Esophagus squamous epithelium (tissue), 5 donors: ENCODE measurements at regions not wholly inside any gene's neighbourhood (a gene's known extent, or its start where the extent isn't known, plus 50 kb on each side); places are given as distances from the start of the nearest gene placed in this dataset.
"Not testable (repeated sequence)": the region's sequence is repeated elsewhere in the genome, so short reads cannot be mapped to it uniquely, and the experiment has no call there.

Experiments
- DNase-seq: peaks from one replicate; lab custom pipeline; 2025; lab: John Stamatoyannopoulos, UW
- H3K27ac ChIP-seq, 4 donors: fragments of 200-600 bp; sonication (generic); one replicate each; pipeline ENCODE4 v1.5.1; 2016 to 2019; ENCODE audit warnings: mild to moderate bottlenecking in 1 of 4
- H3K27me3 ChIP-seq, 4 donors: fragments of 200-600 bp; sonication (generic); 1 replicate in 3 of 4; 2 replicates in 1 of 4; pipeline versions ENCODE4 v1.5.1 to v1.6.0; 2017 to 2021; ENCODE audit warnings: antibody characterized with exemption in 1 of 4
- H3K36me3 ChIP-seq, 3 donors: fragments of 200-600 bp; sonication (generic); one replicate each; pipeline ENCODE4 v1.5.1; 2016 to 2019
- H3K4me1 ChIP-seq, 3 donors: fragments of 200-600 bp; sonication (generic); one replicate each; pipeline ENCODE4 v1.5.1; 2017 to 2019
- H3K4me3 ChIP-seq, 4 donors: fragments of 200-600 bp; sonication (generic); 1 replicate in 3 of 4; 2 replicates in 1 of 4; pipeline ENCODE4 v1.5.1; 2016 to 2019; ENCODE audit warnings: mild to moderate bottlenecking in 2 of 4, moderate library complexity in 1 of 4
- H3K9me3 ChIP-seq, 3 donors: fragments of 200-600 bp; sonication (generic); one replicate each; pipeline ENCODE4 v1.5.1; 2016 to 2019
- CTCF ChIP-seq, 6 experiments: fragments of 450-650 bp in 4 of 6; fragments of 200-600 bp in 2 of 6; sonication (generic) in 2 of 6; IDR thresholded peaks; one replicate each; pipeline ENCODE4 v1.5.1; 2016 to 2019; ENCODE audit warnings: antibody characterized with exemption in 6 of 6, mild to moderate bottlenecking in 4 of 6, moderate library complexity in 4 of 6
- POLR2A ChIP-seq, 4 donors: fragments of 450-650 bp; IDR thresholded peaks; one replicate each; pipeline ENCODE4 v1.6.1; 2017; ENCODE audit warnings: antibody characterized with exemption in 4 of 4, mild to moderate bottlenecking in 4 of 4, moderate library complexity in 3 of 4
- WGBS, 2 donors: methylation state at CpG; one replicate each; pipeline ENCODE4 v1.1.5; 2018; 5-methylcytosine and 5-hydroxymethylcytosine counted together
- intact Hi-C: fragments of 100-400 bp; cut with DNase I; formaldehyde crosslinking; loops from one replicate; pipeline ENCODE4 v1.15.0; 2022
- donor health status: DM: yes; HTN: yes; CAD: no.

GRCh38 chr12:93230326-93230720, 147.4 kb upstream of the NUDT4 start:
- intact Hi-C loops = no loop called here
- no peaks in the 10 kb centered on the region for H3K4me1 ChIP-seq

GRCh38 chr12:93231938-93232337, 145.8 kb upstream of the NUDT4 start:
- no peak overlapping the region for H3K4me3 ChIP-seq
- H3K4me1 ChIP-seq = no peaks in the 10 kb centered on the region
- WGBS, 2 donors = 89 to 96% methylated on average over 6 of the region's 6 CpGs
- intact Hi-C loops = no loop called here
- DNase-seq = no peak
- H3K27me3 ChIP-seq = no peaks in the 10 kb centered on the region
- H3K36me3 ChIP-seq = no peaks in the 10 kb centered on the region
- TF ChIP-seq CTCF (IDR thresholded peaks at IDR 0.05) = no peak
- no peak for TF ChIP-seq POLR2A (IDR thresholded peaks at IDR 0.05)
- no peak overlapping the region for H3K27ac ChIP-seq
- no peaks in the 10 kb centered on the region for H3K9me3 ChIP-seq

More at GRCh38 chr12:93230326-93230720, 147.4 kb upstream of the NUDT4 start:
- no peak for DNase-seq
- 33 to 60% methylated on average over 3 of the region's 3 CpGs for WGBS, 2 donors
- H3K27ac ChIP-seq = no peak overlapping the region
- H3K4me3 ChIP-seq = no peak overlapping the region
- H3K9me3 ChIP-seq = no peaks in the 10 kb centered on the region
- no peaks in the 10 kb centered on the region for H3K27me3 ChIP-seq
- H3K36me3 ChIP-seq = no peaks in the 10 kb centered on the region
- no peak for TF ChIP-seq CTCF (IDR thresholded peaks at IDR 0.05)

GRCh38 chr12:93234641-93235040, 143.1 kb upstream of the NUDT4 start:
- no peaks in the 10 kb centered on the region for H3K4me1 ChIP-seq
- H3K36me3 ChIP-seq = no peaks in the 10 kb centered on the region
- WGBS, 2 donors = 25% methylated on average over 1 of the region's 1 CpG; no CpG with 5 or more reads in 1 of the 2 donors
- H3K9me3 ChIP-seq = peaks cover 0 to 14% (median 0%) of the 10 kb centered on the region in 3 donors
- no peaks in the 10 kb centered on the region for H3K27me3 ChIP-seq
- no peak overlapping the region for H3K4me3 ChIP-seq
- no peak for TF ChIP-seq CTCF (IDR thresholded peaks at IDR 0.05)
- intact Hi-C loops = no loop called here
- H3K27ac ChIP-seq = no peak overlapping the region
- DNase-seq = no peak

- no peak for DNase-seq
- no peaks in the 10 kb centered on the region for H3K36me3 ChIP-seq
- no peak overlapping the region for H3K4me3 ChIP-seq
- intact Hi-C loops = no loop called here
- no peaks in the 10 kb centered on the region for H3K27me3 ChIP-seq
- H3K27ac ChIP-seq = no peak overlapping the region
- H3K4me1 ChIP-seq = no peaks in the 10 kb centered on the region
- 83 to 93% methylated on average over 4 to 5 of the region's 5 CpGs for WGBS, 2 donors
- peaks cover 0 to 19% (median 0%) of the 10 kb centered on the region in 3 donors for H3K9me3 ChIP-seq
- TF ChIP-seq POLR2A (IDR thresholded peaks at IDR 0.05) = no peak
- TF ChIP-seq CTCF (IDR thresholded peaks at IDR 0.05) = no peak
Measured at GRCh38 chr12:93235881-93236280, 141.8 kb upstream of the NUDT4 start.

GRCh38 chr12:93237235-93237915, 140.3 kb upstream of the NUDT4 start:
- no peak for DNase-seq
- Histone ChIP-seq H3K27ac (no peak overlapping the region), H3K27me3 (no peaks in the 10 kb centered on the region), H3K4me3 (no peak overlapping the region), H3K9me3 (peaks cover 0 to 19% (median 0%) of the 10 kb centered on the region in 3 donors), H3K4me1 (no peaks in the 10 kb centered on the region), H3K36me3 (no peaks in the 10 kb centered on the region)
- intact Hi-C loops = no loop called here
- TF ChIP-seq CTCF (IDR thresholded peaks at IDR 0.05) (no peak), POLR2A (IDR thresholded peaks at IDR 0.05) (no peak)
- WGBS, 2 donors = 63 to 78% methylated on average over 4 of the region's 4 CpGs

GRCh38 chr12:93238512-93239262, 139.0 kb upstream of the NUDT4 start:
- 90 to 98% methylated on average over 6 of the region's 6 CpGs for WGBS, 2 donors
- H3K4me3 ChIP-seq, intact Hi-C loops, H3K4me1 ChIP-seq, H3K27ac ChIP-seq, H3K27me3 ChIP-seq, H3K36me3 ChIP-seq, DNase-seq: not testable (repeated sequence)
- H3K9me3 ChIP-seq = peaks cover 0 to 19% (median 0%) of the 10 kb centered on the region in 3 donors

DNA sequence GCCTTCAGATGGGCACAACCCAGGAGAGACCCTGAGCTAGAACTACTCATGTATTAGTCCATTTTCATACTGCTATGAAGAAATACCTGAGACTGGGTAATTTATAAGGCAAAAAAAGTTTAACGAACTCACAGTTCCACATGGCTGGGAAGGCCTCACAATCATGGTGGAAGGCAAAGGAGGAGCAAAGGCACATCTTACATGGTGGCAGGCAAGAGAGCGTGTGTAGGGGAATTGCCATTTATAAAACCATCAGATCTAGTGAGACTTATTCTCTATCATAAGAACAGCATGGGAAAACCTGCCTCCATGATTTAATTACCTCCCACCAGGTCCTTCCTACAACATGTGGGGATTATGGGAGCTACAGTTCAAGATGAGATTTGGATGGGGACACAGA, 137.9 kb upstream of the NUDT4 start:
- intact Hi-C loops, H3K4me3 ChIP-seq, H3K27me3 ChIP-seq, H3K27ac ChIP-seq, DNase-seq, H3K36me3 ChIP-seq: not testable (repeated sequence)
- WGBS, 2 donors = 86 to 95% methylated on average over 2 of the region's 2 CpGs
- H3K4me1 ChIP-seq = peaks cover 11 to 19% (median 17%) of the 10 kb centered on the region in 3 donors
- peaks cover 0 to 19% (median 0%) of the 10 kb centered on the region in 3 donors for H3K9me3 ChIP-seq
